MG63 (cell line): ENCODE measurements at regions not wholly inside any gene's neighbourhood (a gene's known extent, or its start where the extent isn't known, plus 50 kb on each side); places are given as distances from the start of the nearest gene placed in this dataset.

Experiments used
- DNase-seq: peaks from one replicate; pipeline ENCODE4 v3.0.0-alpha.2; 2020
- H3K27me3 ChIP-seq: fragments of 250-450 bp; sonication (Bioruptor Pico); 2 replicates; pipeline ENCODE4 v1.5.1; 2020; ENCODE audit warnings: mild to moderate bottlenecking, moderate library complexity
- H3K36me3 ChIP-seq: fragments of 250-450 bp; sonication (Bioruptor Pico); 2 replicates; pipeline ENCODE4 v1.5.1; 2020; ENCODE audit warnings: mild to moderate bottlenecking, moderate library complexity
- H3K4me3 ChIP-seq: fragments of 250-450 bp; sonication (Bioruptor Pico); 2 replicates; pipeline ENCODE4 v1.5.1; 2020; ENCODE audit warnings: mild to moderate bottlenecking, moderate library complexity
- H3K9me3 ChIP-seq: fragments of 250-450 bp; sonication (Bioruptor Pico); 2 replicates; pipeline ENCODE4 v1.5.1; 2020; ENCODE audit warnings: mild to moderate bottlenecking, moderate library complexity

DNA sequence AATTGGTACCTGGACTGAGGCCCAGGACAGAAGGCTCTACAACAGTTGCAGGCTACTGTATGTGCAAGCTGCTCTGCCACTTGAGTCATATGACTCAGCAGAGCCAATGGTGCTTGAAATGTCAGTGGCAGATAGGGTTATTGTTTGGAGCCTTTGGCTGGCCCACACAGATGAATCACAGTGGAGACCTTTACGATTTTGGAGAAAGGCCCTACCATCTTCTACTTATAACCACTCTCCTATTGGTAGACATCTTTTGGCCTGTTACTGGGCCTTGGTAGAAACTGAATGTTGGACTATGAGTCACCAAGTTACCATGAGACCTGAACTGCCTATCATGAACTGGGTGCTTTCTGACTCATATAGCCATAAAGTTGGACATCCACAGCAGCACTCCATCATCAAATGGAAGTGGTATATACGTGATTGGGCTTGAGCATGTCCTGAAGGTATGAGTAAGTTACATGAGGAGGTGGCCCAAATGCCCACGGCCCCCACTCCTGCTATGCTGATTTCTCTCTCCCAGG, 88.9 kb upstream of the NRXN1 start:
- no peaks in the 10 kb centered on the region for H3K36me3 ChIP-seq
- H3K27me3 ChIP-seq, result no peaks in the 10 kb centered on the region
- H3K4me3 ChIP-seq, result no peak overlapping the region
- no peaks in the 10 kb centered on the region for H3K9me3 ChIP-seq
- DNase-seq, result peak; percentile 31

GRCh38 chr2:51111532-51111931, 79.6 kb upstream of the NRXN1 start:
- H3K4me3 ChIP-seq, result no peak overlapping the region
- H3K36me3 ChIP-seq, result no peaks in the 10 kb centered on the region
- DNase-seq, result no peak
- no peaks in the 10 kb centered on the region; the same call in 1 of the 2 replicates for H3K27me3 ChIP-seq
- no peaks in the 10 kb centered on the region for H3K9me3 ChIP-seq

DNA sequence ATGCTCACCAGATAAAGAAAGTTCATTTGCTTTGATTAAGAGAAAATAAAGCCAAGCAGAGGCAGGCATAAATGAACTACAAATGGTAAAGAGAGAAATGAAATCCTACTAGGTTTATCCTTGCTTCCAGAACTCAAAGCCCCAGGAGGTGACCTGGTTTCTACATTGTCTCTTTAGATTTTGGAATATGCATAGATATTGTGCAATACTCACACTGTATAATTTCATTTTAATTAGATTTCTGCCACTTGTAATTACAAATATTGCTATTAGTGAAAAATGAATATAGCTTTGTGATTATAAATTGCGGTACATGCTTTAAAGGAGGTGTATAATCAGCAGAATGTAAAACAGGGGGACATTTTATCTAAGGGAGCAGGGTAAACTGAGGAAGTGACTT, 76.9 kb upstream of the NRXN1 start:
- no peak overlapping the region for H3K4me3 ChIP-seq
- H3K9me3 ChIP-seq, result no peaks in the 10 kb centered on the region
- H3K36me3 ChIP-seq, result no peaks in the 10 kb centered on the region
- H3K27me3 ChIP-seq, result no peaks in the 10 kb centered on the region; the same call in 1 of the 2 replicates
- DNase-seq, result no peak

- H3K36me3 ChIP-seq, result no peaks in the 10 kb centered on the region
- H3K27me3 ChIP-seq, result no peaks in the 10 kb centered on the region; the same call in 1 of the 2 replicates
- no peaks in the 10 kb centered on the region for H3K9me3 ChIP-seq
- no peak overlapping the region for H3K4me3 ChIP-seq
- DNase-seq, result no peak
Observed at GRCh38 chr2:51107841-51108240, 75.9 kb upstream of the NRXN1 start.

GRCh38 chr2:51105811-51106210, 73.9 kb upstream of the NRXN1 start:
- peaks cover 3% of the 10 kb centered on the region; the same call in 1 of the 2 replicates for H3K27me3 ChIP-seq
- H3K9me3 ChIP-seq, result no peaks in the 10 kb centered on the region
- H3K4me3 ChIP-seq, result no peak overlapping the region
- H3K36me3 ChIP-seq, result no peaks in the 10 kb centered on the region
- no peak for DNase-seq

DNA sequence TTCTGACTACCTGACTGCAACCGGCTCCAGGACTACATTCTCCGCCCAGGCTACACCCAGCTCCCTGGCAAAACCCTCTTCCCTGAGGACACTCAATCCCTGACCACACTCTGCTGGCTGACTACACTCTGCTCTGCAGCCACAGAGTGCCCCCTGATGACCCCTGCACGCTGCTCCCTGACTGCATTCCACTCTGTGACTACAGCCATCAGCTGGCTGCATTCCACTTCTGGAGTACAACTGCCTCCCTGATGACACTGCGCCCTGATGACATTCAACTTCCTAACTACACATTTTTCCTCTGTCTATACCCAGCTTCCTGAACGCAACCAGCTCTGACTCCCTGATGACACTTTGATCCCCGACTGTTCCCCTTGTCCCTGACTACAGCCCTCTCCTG, 71.3 kb upstream of the NRXN1 start:
- Histone ChIP-seq H3K27me3 (0 out of 2 replicates have a peak, but pooled peaks cover 3% of the 10 kb centered on the region), H3K4me3 (no peak overlapping the region), H3K36me3 (no peaks in the 10 kb centered on the region), H3K9me3 (no peaks in the 10 kb centered on the region)
- peak; percentile 73 for DNase-seq

GRCh38 chr2:51093016-51093415, 61.1 kb upstream of the NRXN1 start:
- Histone ChIP-seq H3K9me3 (no peaks in the 10 kb centered on the region), H3K4me3 (no peak overlapping the region), H3K27me3 (no peaks in the 10 kb centered on the region), H3K36me3 (no peaks in the 10 kb centered on the region)
- DNase-seq, result no peak

GRCh38 chr2:51085420-51086068, 53.6 kb upstream of the NRXN1 start:
- Histone ChIP-seq H3K9me3 (no peaks in the 10 kb centered on the region), H3K36me3 (no peaks in the 10 kb centered on the region), H3K4me3 (no peak overlapping the region), H3K27me3 (no peaks in the 10 kb centered on the region)
- no peak for DNase-seq

- DNase-seq, result no peak
- Histone ChIP-seq H3K9me3 (no peaks in the 10 kb centered on the region), H3K27me3 (no peaks in the 10 kb centered on the region), H3K36me3 (no peaks in the 10 kb centered on the region), H3K4me3 (no peak overlapping the region)
Observed at GRCh38 chr2:51084750-51085149, 52.8 kb upstream of the NRXN1 start.
